Activated naive CD4-positive, alpha-beta T cell treated with anti-CD3 and anti-CD28 coated beads, Interleukin-2, amount 10 ng/mL, durations not matched to agents 7 days and 5 days (primary cell): ENCODE measurements at regions not wholly inside any gene's neighbourhood (a gene's known extent, or its start where the extent isn't known, plus 50 kb on each side); places are given as distances from the start of the nearest gene placed in this dataset.
"Not testable (repeated sequence)": the region's sequence is repeated elsewhere in the genome, so short reads cannot be mapped to it uniquely, and the experiment has no call there.

Experiments used
- CTCF ChIA-PET: fragments of 350-600 bp; sonication (Branson Sonifier 250); formaldehyde crosslinking; loops from one replicate; lab custom pipeline; 2021; ENCODE audit warnings: antibody characterized with exemption; lab: Charles Lee
- DNase-seq: peaks from one replicate; pipeline ENCODE4 v3.0.0-alpha.2; 2020
- H3K27ac Mint-ChIP-seq: one replicate; pipeline ENCODE4 v1.8.0; 2021; ENCODE audit warnings: mild to moderate bottlenecking, moderate library complexity, mixed read lengths
- H3K27me3 Mint-ChIP-seq: one replicate; pipeline ENCODE4 v1.8.0; 2021; ENCODE audit warnings: mild to moderate bottlenecking, mixed read lengths
- H3K36me3 Mint-ChIP-seq: one replicate; pipeline ENCODE4 v1.8.0; 2021; ENCODE audit warnings: mixed read lengths
- H3K4me1 Mint-ChIP-seq: one replicate; pipeline ENCODE4 v1.8.0; 2021; ENCODE audit warnings: mixed read lengths
- H3K4me3 Mint-ChIP-seq: one replicate; pipeline ENCODE4 v1.8.0; 2021; ENCODE audit warnings: mild to moderate bottlenecking, moderate library complexity, mixed read lengths
- H3K9me3 Mint-ChIP-seq: one replicate; pipeline ENCODE4 v1.8.0; 2021; ENCODE audit warnings: mixed read lengths

DNA sequence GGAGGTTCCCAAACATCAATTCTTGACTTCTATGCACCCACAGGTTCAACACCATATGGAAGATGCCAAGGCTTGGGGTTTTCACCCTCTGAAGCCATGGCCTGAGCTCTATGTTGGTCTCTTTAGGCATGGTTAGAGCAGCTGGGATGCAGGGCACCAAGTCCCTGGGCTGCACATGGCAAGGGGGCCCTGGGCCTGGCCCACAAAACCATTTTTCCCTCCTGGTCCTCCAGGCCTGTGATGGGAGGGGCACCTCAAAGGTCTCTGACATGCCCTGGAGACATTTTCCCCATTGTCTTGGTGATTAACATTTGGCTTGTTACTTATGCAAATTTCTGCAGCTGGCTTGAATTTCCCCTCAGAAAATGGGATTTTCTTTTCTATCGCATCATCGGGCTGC is 480.5 kb upstream of the IRAK1BP1 start:
- H3K27me3 Mint-ChIP-seq, CTCF ChIA-PET, DNase-seq, H3K4me3 Mint-ChIP-seq, H3K36me3 Mint-ChIP-seq, H3K27ac Mint-ChIP-seq, H3K4me1 Mint-ChIP-seq: not testable (repeated sequence)
- peaks cover 26% of the 10 kb centered on the region for H3K9me3 Mint-ChIP-seq

DNA sequence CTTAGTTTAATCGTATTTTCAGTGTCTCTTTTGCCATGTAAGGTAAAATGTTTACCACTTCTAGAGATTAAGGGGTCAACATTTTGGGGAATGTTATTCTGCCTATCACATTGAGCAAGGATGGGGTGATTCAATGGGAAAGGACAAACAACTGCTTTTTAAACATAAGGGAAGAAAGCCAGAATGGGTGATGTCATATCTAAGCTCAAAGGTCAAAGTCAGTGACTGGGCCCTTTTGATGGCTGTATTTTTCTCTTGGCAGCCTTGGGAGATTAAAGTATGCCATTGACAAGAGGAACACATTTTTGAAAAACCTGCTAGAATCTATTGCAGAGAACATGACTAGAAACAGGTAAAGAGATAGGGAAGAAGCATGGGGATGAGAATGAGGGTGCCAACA is 477.3 kb upstream of the IRAK1BP1 start:
- CTCF ChIA-PET: no interaction called here
- Mint-ChIP-seq H3K27ac (no peak overlapping the region), H3K27me3 (no peaks in the 10 kb centered on the region), H3K36me3 (no peaks in the 10 kb centered on the region), H3K9me3 (peaks cover 26% of the 10 kb centered on the region), H3K4me1 (no peaks in the 10 kb centered on the region), H3K4me3 (no peak overlapping the region)
- no peak for DNase-seq

- H3K9me3 Mint-ChIP-seq: peaks cover 4% of the 10 kb centered on the region
- no peaks in the 10 kb centered on the region for H3K4me1 Mint-ChIP-seq
- no peak overlapping the region for H3K4me3 Mint-ChIP-seq
- CTCF ChIA-PET: no interaction called here
- no peaks in the 10 kb centered on the region for H3K36me3 Mint-ChIP-seq
- DNase-seq: no peak
- H3K27me3 Mint-ChIP-seq: no peaks in the 10 kb centered on the region
- H3K27ac Mint-ChIP-seq: no peak overlapping the region
Observed at GRCh38 chr6:78397499-78397898, 469.9 kb upstream of the IRAK1BP1 start.

DNA sequence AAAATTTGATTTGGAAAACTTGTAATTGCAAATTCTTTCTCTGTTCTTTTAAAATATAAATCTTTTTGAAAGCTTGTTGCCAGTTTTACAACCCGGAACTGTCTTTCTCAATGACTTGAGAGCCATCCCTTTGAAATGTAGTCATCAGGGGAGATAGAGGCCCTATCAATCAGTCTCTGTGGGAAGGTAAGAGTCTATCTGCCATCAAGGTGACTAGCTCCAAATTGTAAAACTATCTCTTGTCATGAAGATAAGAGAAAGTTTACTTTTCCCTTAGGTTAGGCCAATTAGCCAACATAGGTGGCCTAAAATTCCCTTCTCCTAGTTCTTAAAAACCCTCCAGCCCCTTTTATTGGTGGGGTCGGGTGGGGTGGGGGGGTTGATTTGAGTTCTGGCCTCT is 469.1 kb upstream of the IRAK1BP1 start:
- no peaks in the 10 kb centered on the region for H3K4me1 Mint-ChIP-seq
- H3K4me3 Mint-ChIP-seq: no peak overlapping the region
- H3K27me3 Mint-ChIP-seq: no peaks in the 10 kb centered on the region
- CTCF ChIA-PET: no interaction called here
- H3K9me3 Mint-ChIP-seq: peaks cover 5% of the 10 kb centered on the region
- no peaks in the 10 kb centered on the region for H3K36me3 Mint-ChIP-seq
- no peak for DNase-seq
- H3K27ac Mint-ChIP-seq: no peak overlapping the region

- H3K4me1 Mint-ChIP-seq: no peaks in the 10 kb centered on the region
- no peaks in the 10 kb centered on the region for H3K27me3 Mint-ChIP-seq
- no peak overlapping the region for H3K4me3 Mint-ChIP-seq
- no peak for DNase-seq
- H3K36me3 Mint-ChIP-seq: no peaks in the 10 kb centered on the region
- H3K9me3 Mint-ChIP-seq: peaks cover 7% of the 10 kb centered on the region
- CTCF ChIA-PET: no interaction called here
- H3K27ac Mint-ChIP-seq: no peak overlapping the region
Observed at GRCh38 chr6:78400076-78400475, 467.3 kb upstream of the IRAK1BP1 start.

- Mint-ChIP-seq H3K4me3 (no peak overlapping the region), H3K36me3 (no peaks in the 10 kb centered on the region), H3K27me3 (no peaks in the 10 kb centered on the region), H3K4me1 (no peaks in the 10 kb centered on the region), H3K9me3 (no peaks in the 10 kb centered on the region), H3K27ac (no peak overlapping the region)
- no peak for DNase-seq
- CTCF ChIA-PET: no interaction called here
Observed at GRCh38 chr6:78427386-78427785, 440.0 kb upstream of the IRAK1BP1 start.

GRCh38 chr6:78430521-78430920 is 436.8 kb upstream of the IRAK1BP1 start:
- no peak overlapping the region for H3K27ac Mint-ChIP-seq
- CTCF ChIA-PET: no interaction called here
- H3K9me3 Mint-ChIP-seq: no peaks in the 10 kb centered on the region
- no peak for DNase-seq
- H3K4me1 Mint-ChIP-seq: no peaks in the 10 kb centered on the region
- no peak overlapping the region for H3K4me3 Mint-ChIP-seq
- H3K27me3 Mint-ChIP-seq: no peaks in the 10 kb centered on the region
- no peaks in the 10 kb centered on the region for H3K36me3 Mint-ChIP-seq

DNA sequence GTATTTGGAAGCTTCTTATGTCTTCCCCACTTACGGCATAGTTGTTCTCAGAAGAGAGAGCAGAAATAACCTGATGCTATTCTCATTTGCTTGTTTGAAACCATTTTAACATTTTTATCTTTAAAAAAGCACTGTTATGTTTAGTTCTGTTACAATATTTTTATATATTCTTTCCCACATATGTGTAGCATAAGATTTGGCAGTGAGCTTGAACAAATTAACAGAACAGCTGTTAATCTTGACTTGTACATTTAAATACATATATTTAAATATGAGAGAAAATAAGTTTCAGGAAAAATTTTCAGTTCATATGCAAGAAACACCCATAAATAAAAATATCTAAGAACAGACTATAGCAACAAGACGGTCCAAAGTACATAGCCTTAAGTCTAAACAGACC is 431.7 kb upstream of the IRAK1BP1 start:
- H3K36me3 Mint-ChIP-seq: no peaks in the 10 kb centered on the region
- CTCF ChIA-PET: no interaction called here

GRCh38 chr6:78436335-78436734 is 431.0 kb upstream of the IRAK1BP1 start:
- DNase-seq: no peak
- Mint-ChIP-seq H3K36me3 (no peaks in the 10 kb centered on the region), H3K27ac (no peak overlapping the region), H3K9me3 (no peaks in the 10 kb centered on the region), H3K27me3 (no peaks in the 10 kb centered on the region), H3K4me1 (no peaks in the 10 kb centered on the region), H3K4me3 (no peak overlapping the region)
- CTCF ChIA-PET: no interaction called here

More for the DNA sequence above, 431.7 kb upstream of the IRAK1BP1 start:
- no peak for DNase-seq
- Mint-ChIP-seq H3K27me3 (no peaks in the 10 kb centered on the region), H3K4me1 (no peaks in the 10 kb centered on the region), H3K9me3 (no peaks in the 10 kb centered on the region), H3K4me3 (no peak overlapping the region), H3K27ac (no peak overlapping the region)

DNA sequence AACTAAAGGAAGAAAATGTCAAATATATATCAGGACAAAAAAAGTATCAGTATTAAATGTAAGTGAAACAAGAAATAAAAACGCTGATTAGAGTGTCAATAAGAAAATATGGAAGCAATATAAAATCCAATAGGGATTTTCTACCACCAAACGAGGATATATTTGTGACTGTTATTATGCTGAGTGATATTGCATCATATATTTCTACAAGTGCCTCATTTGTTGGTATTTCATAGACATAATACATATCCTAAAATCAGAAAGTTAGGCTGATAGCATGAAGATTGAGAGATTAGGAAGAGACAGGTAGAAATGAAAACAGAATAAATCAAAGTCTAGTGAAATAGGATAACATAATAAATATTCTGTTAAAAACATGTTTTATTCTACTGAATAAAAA is 429.2 kb upstream of the IRAK1BP1 start:
- no peak for DNase-seq
- H3K4me3 Mint-ChIP-seq: no peak overlapping the region
- no peak overlapping the region for H3K27ac Mint-ChIP-seq
- no peaks in the 10 kb centered on the region for H3K9me3 Mint-ChIP-seq
- H3K27me3 Mint-ChIP-seq: no peaks in the 10 kb centered on the region
- CTCF ChIA-PET: no interaction called here
- no peaks in the 10 kb centered on the region for H3K36me3 Mint-ChIP-seq
- H3K4me1 Mint-ChIP-seq: no peaks in the 10 kb centered on the region

GRCh38 chr6:78460711-78461110 is 406.6 kb upstream of the IRAK1BP1 start:
- H3K4me3 Mint-ChIP-seq: no peak overlapping the region
- no peak for DNase-seq
- H3K27me3 Mint-ChIP-seq: no peaks in the 10 kb centered on the region
- H3K27ac Mint-ChIP-seq: no peak overlapping the region
- H3K36me3 Mint-ChIP-seq: no peaks in the 10 kb centered on the region
- CTCF ChIA-PET: no interaction called here
- peaks cover 6% of the 10 kb centered on the region for H3K9me3 Mint-ChIP-seq
- H3K4me1 Mint-ChIP-seq: no peaks in the 10 kb centered on the region

GRCh38 chr6:78462728-78463127 is 404.6 kb upstream of the IRAK1BP1 start:
- no peak overlapping the region for H3K4me3 Mint-ChIP-seq
- no peak for DNase-seq
- no peaks in the 10 kb centered on the region for H3K4me1 Mint-ChIP-seq
- H3K27me3 Mint-ChIP-seq: no peaks in the 10 kb centered on the region
- H3K36me3 Mint-ChIP-seq: no peaks in the 10 kb centered on the region
- no peaks in the 10 kb centered on the region for H3K9me3 Mint-ChIP-seq
- CTCF ChIA-PET: no interaction called here
- no peak overlapping the region for H3K27ac Mint-ChIP-seq

DNA sequence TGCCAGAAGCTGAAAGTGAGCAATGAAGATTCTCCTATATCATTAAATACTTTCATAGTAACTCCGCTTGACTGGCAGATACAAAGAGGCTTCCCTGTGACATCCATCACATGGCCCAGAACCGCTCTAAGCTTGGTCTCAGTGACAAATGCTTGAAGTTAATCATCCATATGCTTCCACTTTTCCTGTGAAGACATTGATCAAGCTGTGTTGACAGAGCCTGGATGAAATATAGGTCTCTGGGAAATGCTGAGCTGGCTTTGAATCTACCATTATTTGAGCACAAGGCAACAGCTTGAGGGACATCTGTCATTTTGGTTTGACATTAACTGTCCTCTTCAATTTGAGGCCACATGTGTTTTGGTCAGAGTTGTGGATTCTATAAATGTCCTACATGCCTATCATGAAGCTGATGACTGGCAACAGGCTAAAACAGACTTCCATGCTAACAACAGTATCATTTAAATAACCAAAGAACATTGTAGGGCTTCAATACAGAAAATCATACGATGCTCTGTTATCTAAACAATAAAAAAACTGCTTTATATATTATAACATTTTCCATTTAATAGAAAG is 402.2 kb upstream of the IRAK1BP1 start:
- no peaks in the 10 kb centered on the region for H3K27me3 Mint-ChIP-seq
- no peak for DNase-seq
- H3K4me3 Mint-ChIP-seq: no peak overlapping the region
- H3K9me3 Mint-ChIP-seq: peaks cover 6% of the 10 kb centered on the region
- no peaks in the 10 kb centered on the region for H3K4me1 Mint-ChIP-seq
- H3K36me3 Mint-ChIP-seq: no peaks in the 10 kb centered on the region
- CTCF ChIA-PET: interaction anchor here (0.5 kb wide), 1 partner anchor 18 kb away, joined by 3 read pairs; no protein-coding TSS in a partner anchor
- no peak overlapping the region for H3K27ac Mint-ChIP-seq

DNA sequence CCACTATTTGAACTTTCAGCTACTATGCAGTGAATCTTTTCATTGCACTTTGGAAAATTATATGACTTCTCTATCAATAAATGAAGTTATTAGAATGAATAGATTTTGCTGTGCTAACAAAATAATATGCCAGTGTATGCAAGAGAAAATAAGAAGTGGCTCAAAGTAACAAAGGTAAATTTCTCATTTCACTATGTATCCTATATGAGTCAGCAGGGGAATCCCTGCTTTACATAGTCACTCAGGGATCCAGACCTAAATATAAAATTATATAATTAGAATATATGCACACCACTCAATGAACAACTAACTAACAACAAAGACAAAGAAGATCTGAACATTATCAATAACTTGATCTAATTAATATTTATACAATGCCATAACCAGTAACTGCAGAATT is 390.8 kb upstream of the IRAK1BP1 start:
- no peak for DNase-seq
- H3K4me3 Mint-ChIP-seq: no peak overlapping the region
- no peaks in the 10 kb centered on the region for H3K36me3 Mint-ChIP-seq
- no peaks in the 10 kb centered on the region for H3K27me3 Mint-ChIP-seq
- CTCF ChIA-PET: no interaction called here
- H3K9me3 Mint-ChIP-seq: no peaks in the 10 kb centered on the region
- H3K4me1 Mint-ChIP-seq: no peaks in the 10 kb centered on the region
- H3K27ac Mint-ChIP-seq: no peak overlapping the region

- H3K4me1 Mint-ChIP-seq: no peaks in the 10 kb centered on the region
- H3K27ac Mint-ChIP-seq: no peak overlapping the region
- DNase-seq: no peak
- H3K9me3 Mint-ChIP-seq: no peaks in the 10 kb centered on the region
- no peaks in the 10 kb centered on the region for H3K36me3 Mint-ChIP-seq
- no peaks in the 10 kb centered on the region for H3K27me3 Mint-ChIP-seq
- H3K4me3 Mint-ChIP-seq: no peak overlapping the region
- CTCF ChIA-PET: interaction anchor here (0.8 kb wide), 1 partner anchor 18 kb away, joined by 3 read pairs; no protein-coding TSS in a partner anchor
Observed at GRCh38 chr6:78482801-78483552, 384.4 kb upstream of the IRAK1BP1 start.
